ENCODE measurements at regions not wholly inside any gene's neighbourhood (a gene's known extent, or its start where the extent isn't known, plus 50 kb on each side); places are given as distances from the start of the nearest gene placed in this dataset.

GRCh38 chr4:186360551-186360950 lies 94.6 kb downstream of the F11 start:
- no peak for TF ChIP-seq CTCF (IDR thresholded peaks at IDR 0.05; ENCODE audit: insufficient read depth, low read length, severe bottlenecking)
- no peak for FAIRE-seq
- Histone ChIP-seq H3K4me3 (ENCODE audit: low read depth, low read length) (no peak overlapping the region), H3K27me3 (ENCODE audit: control insufficient read depth, insufficient read depth, low read length) (no peaks in the 10 kb centered on the region), H3K36me3 (ENCODE audit: control insufficient read depth, insufficient read depth, low read length) (no peaks in the 10 kb centered on the region)
- no peak for DNase-seq (ENCODE audit: low read depth)

- FAIRE-seq (no peak), DNase-seq (ENCODE audit: low read depth) (no peak)
- H3K36me3 ChIP-seq (ENCODE audit: control insufficient read depth, insufficient read depth, low read length) = no peaks in the 10 kb centered on the region
- H3K4me3 ChIP-seq (ENCODE audit: low read depth, low read length) = no peak overlapping the region
- TF ChIP-seq CTCF (IDR thresholded peaks at IDR 0.05; ENCODE audit: insufficient read depth, low read length, severe bottlenecking) = no peak
- no peaks in the 10 kb centered on the region for H3K27me3 ChIP-seq (ENCODE audit: control insufficient read depth, insufficient read depth, low read length)
Measured at GRCh38 chr4:186351668-186352194, 85.7 kb downstream of the F11 start.

- TF ChIP-seq CTCF (IDR thresholded peaks at IDR 0.05; ENCODE audit: insufficient read depth, low read length, severe bottlenecking) = no peak
- no peak for FAIRE-seq
Measured at GRCh38 chr4:186348433-186348832, 82.4 kb downstream of the F11 start.

GRCh38 chr4:186347743-186348142 lies 81.8 kb downstream of the F11 start:
- Histone ChIP-seq H3K4me3 (ENCODE audit: low read depth, low read length) (no peak overlapping the region), H3K27me3 (ENCODE audit: control insufficient read depth, insufficient read depth, low read length) (no peaks in the 10 kb centered on the region), H3K36me3 (ENCODE audit: control insufficient read depth, insufficient read depth, low read length) (no peaks in the 10 kb centered on the region)
- FAIRE-seq (no peak), DNase-seq (ENCODE audit: low read depth) (no peak)
- no peak for TF ChIP-seq CTCF (IDR thresholded peaks at IDR 0.05; ENCODE audit: insufficient read depth, low read length, severe bottlenecking)

More at GRCh38 chr4:186348433-186348832, 82.4 kb downstream of the F11 start:
- DNase-seq (ENCODE audit: low read depth) = no peak
- H3K36me3 ChIP-seq (ENCODE audit: control insufficient read depth, insufficient read depth, low read length) = no peaks in the 10 kb centered on the region
- no peaks in the 10 kb centered on the region for H3K27me3 ChIP-seq (ENCODE audit: control insufficient read depth, insufficient read depth, low read length)
- H3K4me3 ChIP-seq (ENCODE audit: low read depth, low read length) = no peak overlapping the region

GRCh38 chr4:186345184-186345583 lies 79.2 kb downstream of the F11 start:
- DNase-seq (ENCODE audit: low read depth) (no peak), FAIRE-seq (no peak)
- H3K27me3 ChIP-seq (ENCODE audit: control insufficient read depth, insufficient read depth, low read length) = no peaks in the 10 kb centered on the region
- no peak for TF ChIP-seq CTCF (IDR thresholded peaks at IDR 0.05; ENCODE audit: insufficient read depth, low read length, severe bottlenecking)
- H3K36me3 ChIP-seq (ENCODE audit: control insufficient read depth, insufficient read depth, low read length) = no peaks in the 10 kb centered on the region
- no peak overlapping the region for H3K4me3 ChIP-seq (ENCODE audit: low read depth, low read length)

- no peak for FAIRE-seq
- H3K4me3 ChIP-seq (ENCODE audit: low read depth, low read length) = no peak overlapping the region
- peak; percentile 62 for DNase-seq (ENCODE audit: low read depth)
- no peak for TF ChIP-seq CTCF (IDR thresholded peaks at IDR 0.05; ENCODE audit: insufficient read depth, low read length, severe bottlenecking)
- H3K36me3 ChIP-seq (ENCODE audit: control insufficient read depth, insufficient read depth, low read length) = no peaks in the 10 kb centered on the region
- H3K27me3 ChIP-seq (ENCODE audit: control insufficient read depth, insufficient read depth, low read length) = no peaks in the 10 kb centered on the region
Measured at GRCh38 chr4:186342582-186342981, 76.6 kb downstream of the F11 start.

All from bronchial epithelial cell (primary cell).